ENCODE measurements at regions not wholly inside any gene's neighbourhood (a gene's known extent, or its start where the extent isn't known, plus 50 kb on each side); places are given as distances from the start of the nearest gene placed in this dataset.

- no peak overlapping the region for H3K4me3 ChIP-seq (ENCODE audit: low read depth, low read length)
These were observed 186.1 kb downstream of the HERPUD2 start for GRCh38 chr7:35508623-35509400.

GRCh38 chr7:35505066-35505465, 189.9 kb downstream of the HERPUD2 start:
- H3K4me3 ChIP-seq (ENCODE audit: low read depth, low read length) = no peak overlapping the region

GRCh38 chr7:35504365-35504764, 190.6 kb downstream of the HERPUD2 start:
- no peak overlapping the region for H3K4me3 ChIP-seq (ENCODE audit: low read depth, low read length)

GRCh38 chr7:35501681-35502080, 193.3 kb downstream of the HERPUD2 start:
- H3K4me3 ChIP-seq (ENCODE audit: low read depth, low read length) = no peak overlapping the region

GRCh38 chr7:35499226-35499625, 195.7 kb downstream of the HERPUD2 start:
- no peak overlapping the region for H3K4me3 ChIP-seq (ENCODE audit: low read depth, low read length)

GRCh38 chr7:35498416-35498815, 196.5 kb downstream of the HERPUD2 start:
- no peak overlapping the region for H3K4me3 ChIP-seq (ENCODE audit: low read depth, low read length)

- no peak overlapping the region for H3K4me3 ChIP-seq (ENCODE audit: low read depth, low read length)
These were observed 199.1 kb downstream of the HERPUD2 start for GRCh38 chr7:35495844-35496243.

GRCh38 chr7:35495377-35495776, 199.6 kb downstream of the HERPUD2 start:
- no peak overlapping the region for H3K4me3 ChIP-seq (ENCODE audit: low read depth, low read length)

- H3K4me3 ChIP-seq (ENCODE audit: low read depth, low read length) = no peak overlapping the region
These were observed 200.5 kb downstream of the HERPUD2 start for GRCh38 chr7:35494407-35494806.

- H3K4me3 ChIP-seq (ENCODE audit: low read depth, low read length) = no peak overlapping the region
These were observed 202.3 kb downstream of the HERPUD2 start for GRCh38 chr7:35492451-35493175.

GRCh38 chr7:35491233-35491632, 203.7 kb downstream of the HERPUD2 start:
- H3K4me3 ChIP-seq (ENCODE audit: low read depth, low read length) = no peak overlapping the region

- H3K4me3 ChIP-seq (ENCODE audit: low read depth, low read length) = no peak overlapping the region
These were observed 207.1 kb downstream of the HERPUD2 start for GRCh38 chr7:35487841-35488240.

GRCh38 chr7:35487402-35487801, 207.5 kb downstream of the HERPUD2 start:
- H3K4me3 ChIP-seq (ENCODE audit: low read depth, low read length) = no peak overlapping the region

GRCh38 chr7:35485436-35485835, 209.5 kb downstream of the HERPUD2 start:
- no peak overlapping the region for H3K4me3 ChIP-seq (ENCODE audit: low read depth, low read length)

GRCh38 chr7:35483568-35483967, 211.4 kb downstream of the HERPUD2 start:
- H3K4me3 ChIP-seq (ENCODE audit: low read depth, low read length) = no peak overlapping the region

- no peak overlapping the region for H3K4me3 ChIP-seq (ENCODE audit: low read depth, low read length)
These were observed 212.7 kb downstream of the HERPUD2 start for GRCh38 chr7:35482231-35482630.

- H3K4me3 ChIP-seq (ENCODE audit: low read depth, low read length) = no peak overlapping the region
These were observed 214.1 kb downstream of the HERPUD2 start for GRCh38 chr7:35480806-35481205.

GRCh38 chr7:35477609-35478008, 217.3 kb downstream of the HERPUD2 start:
- H3K4me3 ChIP-seq (ENCODE audit: low read depth, low read length) = no peak overlapping the region

- H3K4me3 ChIP-seq (ENCODE audit: low read depth, low read length) = no peak overlapping the region
These were observed 220.2 kb upstream of the TBX20 start for GRCh38 chr7:35474100-35474499.

GRCh38 chr7:35468606-35469005, 214.7 kb upstream of the TBX20 start:
- no peak overlapping the region for H3K4me3 ChIP-seq (ENCODE audit: low read depth, low read length)

GRCh38 chr7:35467456-35467978, 213.6 kb upstream of the TBX20 start:
- H3K4me3 ChIP-seq (ENCODE audit: low read depth, low read length) = no peak overlapping the region

GRCh38 chr7:35465791-35466336, 212.0 kb upstream of the TBX20 start:
- no peak overlapping the region for H3K4me3 ChIP-seq (ENCODE audit: low read depth, low read length)
